ENCODE measurements at regions not wholly inside any gene's neighbourhood (a gene's known extent, or its start where the extent isn't known, plus 50 kb on each side); places are given as distances from the start of the nearest gene placed in this dataset.
"Not testable (repeated sequence)": the region's sequence is repeated elsewhere in the genome, so short reads cannot be mapped to it uniquely, and the experiment has no call there.

DNA sequence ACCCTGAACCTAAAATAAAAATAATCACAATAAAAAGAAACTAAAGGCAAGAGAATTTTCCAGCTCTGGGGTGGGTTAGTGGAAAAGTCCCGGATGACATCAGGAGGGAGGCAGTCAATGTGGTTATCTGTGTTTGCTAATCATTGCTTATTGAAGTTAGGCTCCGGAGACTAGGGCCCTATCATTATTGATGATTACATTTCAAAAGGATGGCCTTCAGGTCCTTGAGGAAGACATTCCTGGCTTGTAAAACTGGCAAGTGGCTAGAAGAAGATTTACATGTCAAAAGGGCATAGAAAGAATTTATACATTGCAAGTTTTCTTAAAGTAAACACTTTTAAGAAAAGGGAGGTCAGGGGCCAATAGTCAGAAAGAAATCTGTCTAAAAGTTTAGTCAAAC is 123.4 kb downstream of the POSTN start:
- no peak for DNase-seq (ENCODE audit: low spot score)

DNA sequence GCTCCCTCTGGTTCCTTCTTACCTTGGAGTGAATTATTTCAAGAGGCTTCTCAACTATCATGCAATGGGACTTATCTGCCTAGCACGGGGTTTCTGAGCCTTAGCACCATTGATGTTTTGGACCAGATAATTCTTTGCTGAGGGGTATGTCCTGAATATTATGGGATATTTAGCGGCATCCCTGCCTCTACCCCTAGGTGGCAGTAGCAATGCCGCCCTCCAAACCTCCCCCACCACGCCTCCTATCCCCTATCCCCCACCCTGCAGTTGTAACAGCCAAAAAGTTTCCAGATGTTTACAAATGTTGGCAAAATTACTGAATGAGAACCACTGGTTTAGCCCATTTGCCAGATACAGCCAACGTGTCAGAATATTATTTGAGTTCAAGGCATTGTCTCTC is 125.5 kb downstream of the POSTN start:
- DNase-seq (ENCODE audit: low spot score), result no peak

DNA sequence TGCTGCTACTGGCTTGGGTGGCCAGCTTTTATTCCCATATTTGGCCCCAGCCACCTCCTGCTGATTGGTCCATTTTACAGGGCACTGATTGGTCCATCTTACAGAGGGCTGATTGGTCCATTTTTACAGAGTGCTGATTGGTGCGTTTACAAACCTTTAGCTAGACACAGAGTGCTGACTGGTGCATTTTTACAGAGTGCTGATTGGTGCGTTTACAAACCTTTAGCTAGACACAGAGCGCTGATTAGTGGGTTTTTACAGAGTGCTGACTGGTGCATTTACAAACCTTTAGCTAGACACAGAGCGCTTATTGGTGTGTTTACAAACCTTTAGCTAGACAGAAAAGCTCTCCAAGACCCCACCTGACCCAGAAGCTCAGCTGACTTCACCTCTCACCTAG is 126.3 kb downstream of the POSTN start:
- not testable (repeated sequence) for DNase-seq (ENCODE audit: low spot score)

DNA sequence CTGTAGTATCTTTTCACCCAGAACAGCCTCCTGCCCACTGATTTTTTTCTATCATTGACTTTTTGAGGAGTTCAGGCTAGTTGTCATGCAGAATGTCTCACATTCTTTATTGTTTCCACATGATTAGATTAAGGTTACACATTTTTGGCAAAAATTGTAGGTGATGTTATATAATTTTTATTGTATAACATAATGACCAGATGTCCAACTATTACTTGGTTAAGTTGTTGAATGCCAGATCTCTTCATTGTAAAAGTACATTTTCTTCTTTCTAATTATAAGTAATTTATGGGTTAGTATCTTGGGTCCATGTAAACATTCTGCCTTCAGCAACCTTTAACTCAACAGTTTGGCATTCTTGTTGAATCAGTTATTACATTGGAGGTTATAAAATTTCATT is 138.4 kb downstream of the POSTN start:
- DNase-seq (ENCODE audit: low spot score), result no peak

DNA sequence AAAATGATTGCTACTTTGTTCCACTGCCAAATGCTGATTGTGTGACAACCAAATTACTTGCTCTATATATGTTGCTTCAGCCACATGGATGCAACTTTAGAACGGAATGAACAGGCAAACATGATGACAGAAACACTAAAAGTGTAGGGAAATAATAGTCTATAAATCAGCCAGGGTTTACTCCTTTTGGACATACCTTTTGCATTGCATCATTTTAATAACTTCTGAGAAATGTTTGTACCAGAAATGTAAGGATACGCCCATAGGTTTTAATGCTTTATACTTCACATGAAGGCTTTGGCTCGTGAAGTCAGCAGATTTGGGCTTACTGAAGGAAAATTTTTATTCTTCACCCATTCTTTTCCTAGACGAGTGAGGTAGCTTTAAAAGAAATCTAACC is 141.0 kb downstream of the POSTN start:
- DNase-seq (ENCODE audit: low spot score), result peak; percentile 64

DNA sequence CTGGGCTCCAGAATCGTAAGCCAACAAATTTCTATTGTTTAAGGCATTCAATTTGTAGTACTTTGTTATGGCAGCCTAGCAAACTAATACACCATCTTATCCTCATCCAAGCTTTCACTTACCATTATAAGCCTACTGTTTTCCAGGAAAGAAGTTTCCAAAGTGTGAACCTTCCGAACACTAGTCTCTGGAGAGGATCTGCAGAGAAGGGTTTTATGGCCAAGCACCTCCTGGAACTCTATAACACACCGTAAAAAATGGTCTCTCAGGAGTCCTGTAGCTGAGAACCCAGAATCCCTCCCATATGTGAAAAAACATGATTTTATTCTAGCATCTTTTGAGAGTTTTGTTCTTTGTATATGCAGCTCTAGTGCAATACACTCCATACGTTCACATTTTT is 142.1 kb downstream of the POSTN start:
- no peak for DNase-seq (ENCODE audit: low spot score)

DNA sequence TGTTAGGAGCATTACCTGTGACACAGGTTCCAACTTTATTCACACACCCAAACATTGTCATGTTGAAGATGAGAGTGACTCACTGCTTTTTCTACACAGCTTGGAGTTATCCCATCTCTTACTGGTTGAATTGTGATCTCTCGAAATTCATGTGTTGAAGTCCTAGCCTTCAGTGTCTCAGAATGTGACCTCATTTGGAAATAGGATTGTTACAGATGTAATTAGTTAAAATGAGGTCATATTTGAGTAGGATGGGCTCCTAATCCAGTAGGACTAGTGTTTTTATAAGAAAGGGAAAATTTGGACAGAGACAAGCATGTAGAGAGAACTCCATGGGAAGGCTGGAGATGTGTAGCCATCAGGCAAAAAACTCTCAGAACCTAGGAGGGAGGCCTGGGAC is 142.5 kb downstream of the POSTN start:
- no peak for DNase-seq (ENCODE audit: low spot score)

DNA sequence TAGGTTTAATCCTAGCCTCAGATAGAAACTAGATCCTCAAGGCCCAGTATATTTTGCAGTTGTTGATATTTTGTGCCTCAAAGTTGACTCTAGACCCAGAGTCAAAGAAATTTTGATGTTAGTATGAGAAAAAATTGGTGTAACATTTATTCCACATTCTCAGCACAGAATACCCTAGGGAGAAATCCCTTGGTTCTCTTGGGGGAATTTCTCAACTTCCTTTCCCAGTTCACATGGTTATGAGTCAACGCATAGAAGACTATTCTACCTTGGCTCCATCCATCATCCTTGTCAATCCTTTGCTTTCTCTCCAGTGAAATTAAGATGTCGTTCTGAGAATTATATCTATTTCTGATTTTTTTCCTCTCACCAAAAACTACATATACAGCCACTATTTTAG is 145.3 kb downstream of the POSTN start:
- DNase-seq (ENCODE audit: low spot score), result no peak

DNA sequence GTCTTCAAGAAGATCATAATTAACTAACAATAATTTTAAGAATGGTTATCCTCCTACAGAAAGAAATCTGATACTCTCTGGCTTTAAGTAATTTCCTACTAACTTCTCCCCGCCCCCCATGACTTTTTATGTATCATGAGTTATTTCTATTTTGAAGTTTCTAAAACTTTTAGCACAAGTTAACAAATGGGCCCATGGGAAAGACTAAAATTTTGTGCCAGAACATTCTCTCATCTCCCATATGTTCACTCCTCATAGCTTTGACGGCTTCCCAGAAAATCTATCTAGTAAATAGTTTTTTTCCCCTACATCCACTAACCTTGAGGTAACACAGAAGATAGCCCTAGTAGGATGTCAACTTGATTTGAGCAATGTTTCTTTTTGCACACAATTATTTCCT is 148.3 kb downstream of the POSTN start:
- no peak for DNase-seq (ENCODE audit: low spot score)

DNA sequence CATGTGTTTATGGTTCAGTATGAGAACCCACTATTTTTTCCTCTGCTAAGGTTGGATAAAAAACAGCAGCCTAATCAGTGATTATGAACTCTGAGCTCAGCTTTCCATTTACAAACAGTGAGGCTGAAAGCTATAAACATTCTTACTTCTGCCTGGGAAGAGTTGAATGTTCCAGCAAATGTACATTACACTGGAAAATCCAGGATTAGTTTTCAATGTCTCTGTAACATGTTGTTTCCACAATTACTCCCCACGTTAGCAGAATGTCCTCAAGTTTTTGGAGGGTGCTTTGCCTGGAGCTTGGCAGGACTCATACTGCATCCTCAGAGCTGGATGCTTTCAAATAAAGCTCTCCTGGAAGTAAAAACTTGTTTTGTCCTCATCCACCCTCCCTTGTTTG is 150.4 kb downstream of the POSTN start:
- DNase-seq (ENCODE audit: low spot score), result peak; percentile 94

DNA sequence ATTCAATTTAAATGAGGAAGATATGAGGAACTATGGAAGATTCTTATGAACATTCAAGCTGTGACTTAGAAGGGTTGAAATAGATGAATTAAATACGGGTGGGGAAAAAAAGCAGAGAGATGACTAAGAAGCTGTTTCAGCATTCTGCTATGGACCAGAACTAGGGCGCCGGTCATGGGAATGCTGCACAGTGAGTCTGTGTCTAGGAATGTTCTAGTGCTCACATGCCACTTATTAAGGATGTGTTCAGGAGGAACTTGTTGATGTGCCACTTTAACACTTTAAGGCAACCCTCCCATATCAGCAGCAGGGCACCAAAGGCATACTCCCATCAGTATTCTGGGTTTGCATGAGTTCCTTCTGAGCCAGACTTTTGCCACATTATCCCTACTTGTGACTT is 152.1 kb downstream of the POSTN start:
- peak; percentile 57 for DNase-seq (ENCODE audit: low spot score)

DNA sequence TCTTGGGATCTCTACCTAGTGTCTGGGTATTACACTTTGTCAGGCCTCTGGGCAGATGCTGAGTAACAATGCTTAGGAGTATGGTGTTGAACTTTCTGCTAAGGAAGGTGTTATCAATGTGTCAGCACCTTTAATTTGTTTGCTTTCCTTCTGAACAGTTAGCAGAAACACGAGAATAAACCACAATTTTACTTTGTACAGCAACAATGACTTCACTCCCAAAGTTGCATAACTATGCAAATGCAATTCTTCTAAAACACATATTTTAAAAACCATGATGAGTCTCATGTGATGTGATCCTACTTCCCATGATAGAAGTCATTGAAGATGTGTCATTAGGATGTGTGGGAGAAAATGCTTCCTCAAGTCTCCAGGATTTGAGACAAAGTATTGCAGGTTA is 155.0 kb downstream of the POSTN start:
- no peak for DNase-seq (ENCODE audit: low spot score)

DNA sequence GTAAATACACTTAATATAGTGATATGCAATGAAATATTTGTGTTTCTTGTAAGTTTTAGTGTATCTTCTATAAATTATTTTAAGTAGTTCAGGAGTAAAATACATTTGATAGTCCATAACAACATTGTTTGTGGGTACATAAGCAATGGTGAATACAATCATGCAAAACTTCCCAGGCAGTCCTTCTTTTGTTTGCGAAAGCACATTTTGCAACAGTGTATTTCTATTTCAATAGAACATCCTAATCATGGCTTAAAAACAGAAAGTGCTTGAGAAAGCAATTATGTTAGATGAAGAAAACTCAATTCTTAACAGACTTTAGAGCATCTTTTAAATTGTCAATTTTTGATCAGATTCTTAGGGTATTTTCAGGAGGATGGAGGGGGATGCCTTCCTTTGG is 155.6 kb downstream of the POSTN start:
- no peak for DNase-seq (ENCODE audit: low spot score)

DNA sequence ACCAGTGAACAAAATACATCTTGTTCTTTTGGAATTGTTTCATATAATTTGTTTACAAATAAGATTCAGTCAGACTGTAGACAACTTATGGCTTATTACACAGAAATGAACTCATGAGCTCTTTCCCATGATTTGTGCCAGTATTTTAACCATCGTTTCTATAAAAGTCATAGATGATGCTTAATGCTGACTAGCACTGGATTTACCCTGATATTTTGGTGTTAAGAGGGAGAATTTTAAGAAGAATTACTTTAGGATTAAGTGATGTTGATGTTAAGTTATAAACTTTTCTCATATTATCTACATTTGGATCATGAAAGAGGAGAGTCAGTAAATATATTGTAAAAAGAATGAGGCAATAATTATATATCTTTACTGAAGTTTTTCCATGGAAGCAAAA is 162.7 kb downstream of the POSTN start:
- no peak for DNase-seq (ENCODE audit: low spot score)

DNA sequence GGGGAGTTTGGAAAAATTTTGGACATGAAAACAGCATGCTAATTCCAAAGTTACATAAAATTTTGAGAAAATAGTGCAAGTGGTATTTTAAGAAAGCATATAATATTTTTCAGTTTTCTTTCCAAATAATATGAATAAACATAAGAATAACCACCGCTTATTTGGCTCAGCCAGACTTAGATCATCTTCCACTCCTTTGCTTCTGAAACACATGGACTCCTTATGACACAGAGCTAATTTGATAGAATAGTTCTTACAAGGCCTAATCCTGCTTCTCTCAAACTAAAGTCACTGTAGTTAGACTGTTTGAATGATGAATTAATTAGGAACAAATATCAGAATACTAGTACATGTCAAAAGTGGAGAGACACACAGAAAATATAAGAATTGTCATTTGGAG is 165.5 kb downstream of the POSTN start:
- DNase-seq (ENCODE audit: low spot score), result no peak

DNA sequence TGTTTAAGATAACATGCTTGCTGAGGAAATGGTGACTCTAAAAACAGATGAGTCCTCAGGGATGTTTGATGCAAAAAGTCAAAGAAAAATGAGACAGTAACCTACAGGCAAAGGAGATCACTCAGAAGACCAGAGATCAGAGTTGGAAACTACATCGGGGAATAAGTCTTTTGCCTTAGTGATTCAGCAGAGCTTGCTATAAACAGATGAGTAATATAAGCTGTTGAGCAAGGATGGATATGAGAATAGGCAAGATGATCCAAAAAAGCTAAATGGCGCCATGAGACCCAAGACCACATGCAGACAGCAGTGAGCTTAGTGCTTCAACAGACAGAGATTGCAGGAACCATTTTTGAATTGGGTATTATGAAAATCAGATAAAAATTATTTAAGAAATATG is 168.6 kb downstream of the POSTN start:
- peak; percentile 48 for DNase-seq (ENCODE audit: low spot score)

DNA sequence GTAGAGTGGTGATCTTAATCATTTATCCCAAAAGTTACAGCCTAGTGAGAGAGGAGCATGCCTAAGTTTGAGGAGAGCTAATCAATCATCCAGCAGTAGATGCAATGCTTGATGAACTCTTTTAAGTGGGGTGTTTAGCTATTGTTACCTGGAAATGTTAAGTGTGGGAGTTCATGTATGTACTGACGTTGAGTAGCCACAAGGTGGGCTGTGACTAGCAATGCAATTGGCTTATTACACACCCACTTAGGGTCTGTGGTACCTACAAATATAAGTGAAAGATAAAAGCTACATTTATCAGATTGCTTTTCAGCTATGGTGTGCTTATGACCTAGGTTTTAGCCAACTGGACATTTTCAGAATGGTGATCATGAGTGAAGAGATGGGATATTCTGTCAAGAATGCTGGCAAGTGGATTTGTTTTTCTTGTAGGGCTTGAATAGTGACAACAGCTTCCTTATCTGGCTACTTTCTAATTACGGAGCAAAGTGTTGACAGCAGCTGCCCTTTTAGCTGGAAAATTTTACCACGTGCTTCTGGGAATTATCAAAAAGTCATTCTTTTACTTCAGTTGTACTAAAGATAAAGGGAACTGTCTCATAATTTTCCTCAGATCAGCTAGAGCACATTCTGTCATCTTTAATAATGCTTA is 170.6 kb downstream of the POSTN start:
- no peak for DNase-seq (ENCODE audit: low spot score)

DNA sequence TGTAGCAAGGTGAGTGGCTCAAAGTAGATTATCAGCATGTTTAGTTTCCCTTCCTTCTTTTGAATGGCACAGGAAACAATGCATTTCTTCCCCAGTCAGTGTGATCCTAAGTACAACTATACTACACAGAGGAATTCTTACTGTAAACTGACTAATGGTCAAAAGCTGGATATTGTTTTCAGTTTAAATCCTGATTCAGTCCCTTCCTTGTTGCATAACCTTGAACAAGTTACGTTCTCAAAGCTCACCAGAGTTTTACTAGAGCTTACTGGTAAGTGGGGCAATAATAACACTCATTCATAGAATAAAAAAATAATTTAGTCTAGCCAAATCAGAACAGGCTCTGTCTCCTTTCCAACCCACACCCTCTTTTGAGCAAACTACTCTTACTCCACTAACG is 180.1 kb downstream of the POSTN start:
- no peak for DNase-seq (ENCODE audit: low spot score)

DNA sequence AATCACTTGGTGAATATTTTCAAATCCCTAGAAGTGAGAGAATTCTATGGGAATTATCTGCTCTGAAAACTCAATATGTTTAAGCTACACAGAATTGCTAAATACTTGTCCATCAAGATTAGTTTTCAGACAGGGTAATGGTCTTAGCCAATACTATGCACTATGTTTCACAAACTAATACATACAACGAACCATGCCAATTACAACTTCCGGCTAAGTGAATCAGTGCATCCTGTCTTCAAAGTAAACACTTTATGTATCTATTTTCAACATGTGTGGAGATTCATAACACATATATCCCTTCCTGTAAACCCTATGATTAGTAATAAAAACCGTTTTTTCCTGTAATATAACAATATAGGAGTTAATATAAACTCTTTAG is 181.5 kb downstream of the POSTN start:
- no peak for DNase-seq (ENCODE audit: low spot score)

DNA sequence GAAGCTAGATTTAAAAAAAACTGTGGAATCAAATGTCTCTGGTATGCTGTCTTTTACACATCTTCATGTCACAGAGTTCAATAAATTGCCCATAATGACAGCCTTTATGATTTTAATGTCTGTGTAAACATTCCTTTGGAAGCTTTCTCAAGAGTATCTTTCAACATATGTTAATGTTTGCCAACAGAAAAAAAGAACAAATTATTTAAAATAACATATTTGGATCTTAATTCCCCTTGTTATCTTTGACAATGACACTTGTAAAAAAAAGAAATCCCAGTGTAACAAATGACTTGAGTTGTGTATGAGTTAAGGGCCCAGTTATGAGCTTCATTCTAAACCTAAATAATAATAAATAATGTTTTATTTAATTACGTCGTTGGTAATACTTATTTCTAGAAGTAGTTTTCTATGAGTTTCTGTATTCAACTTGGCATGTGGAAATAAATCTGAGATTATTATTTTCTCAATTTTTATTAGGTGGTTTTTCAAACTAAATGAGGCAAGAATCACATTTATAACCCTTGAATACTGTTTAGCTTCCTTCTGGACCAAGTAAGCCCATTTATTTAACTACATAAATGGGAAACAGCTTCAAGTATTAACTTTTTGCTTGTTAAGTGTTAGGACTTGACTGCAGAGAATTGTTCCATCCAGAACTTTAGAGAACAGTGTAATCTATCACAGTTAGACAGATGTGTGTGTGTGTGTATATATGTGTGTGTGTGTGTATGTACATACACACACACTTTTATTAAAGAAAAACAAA is 182.1 kb downstream of the POSTN start:
- DNase-seq (ENCODE audit: low spot score), result no peak

DNA sequence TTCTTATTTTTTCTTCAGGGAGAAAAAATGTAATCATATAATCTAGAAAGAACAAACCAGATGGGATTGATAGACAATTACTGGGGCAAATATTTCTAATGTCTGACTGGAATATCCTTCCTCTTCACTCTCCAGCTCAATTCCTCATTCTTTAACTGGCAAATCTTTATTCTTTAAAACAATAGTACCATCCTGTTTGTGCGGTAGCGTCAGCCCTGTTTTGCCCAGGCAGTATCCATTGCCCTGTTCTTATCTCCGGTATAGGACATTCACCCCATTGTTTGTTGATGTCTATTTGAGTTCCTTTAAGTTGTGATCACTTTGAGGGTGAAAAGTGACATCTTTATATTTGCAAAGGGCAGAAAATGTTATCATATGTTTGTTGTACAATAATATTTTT is 185.4 kb downstream of the POSTN start:
- DNase-seq (ENCODE audit: low spot score), result no peak

DNA sequence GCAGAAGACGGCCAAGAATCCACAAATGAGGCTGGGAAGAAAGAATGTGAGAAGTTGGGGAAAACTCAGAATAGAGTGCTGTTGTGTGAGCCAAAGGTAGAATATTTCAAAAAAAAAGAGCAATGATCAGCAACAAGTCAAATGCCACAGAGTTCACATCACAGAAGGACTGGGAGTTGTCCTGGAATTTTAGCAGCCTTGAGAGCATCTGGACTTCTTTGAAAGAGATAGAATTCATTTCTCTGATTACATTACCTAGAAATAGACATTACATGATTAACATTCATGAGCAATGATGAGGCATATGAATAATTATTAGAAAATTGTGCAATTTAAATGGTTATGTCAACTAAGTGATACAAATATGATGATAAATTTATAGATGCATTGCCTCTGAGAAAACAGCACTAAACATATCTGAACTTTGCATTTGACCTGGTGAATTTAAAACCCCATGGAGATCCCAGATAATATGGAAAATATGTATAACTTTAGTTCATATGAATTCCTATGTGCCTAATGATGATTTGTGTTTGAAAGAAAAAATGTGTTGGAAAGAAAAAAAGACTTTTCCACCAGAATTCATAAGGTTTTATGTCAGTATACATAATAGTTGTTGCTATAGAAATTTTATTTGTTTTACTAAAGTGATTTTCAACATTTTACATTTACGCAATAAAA is 186.2 kb downstream of the POSTN start:
- DNase-seq (ENCODE audit: low spot score), result peak; percentile 65

DNA sequence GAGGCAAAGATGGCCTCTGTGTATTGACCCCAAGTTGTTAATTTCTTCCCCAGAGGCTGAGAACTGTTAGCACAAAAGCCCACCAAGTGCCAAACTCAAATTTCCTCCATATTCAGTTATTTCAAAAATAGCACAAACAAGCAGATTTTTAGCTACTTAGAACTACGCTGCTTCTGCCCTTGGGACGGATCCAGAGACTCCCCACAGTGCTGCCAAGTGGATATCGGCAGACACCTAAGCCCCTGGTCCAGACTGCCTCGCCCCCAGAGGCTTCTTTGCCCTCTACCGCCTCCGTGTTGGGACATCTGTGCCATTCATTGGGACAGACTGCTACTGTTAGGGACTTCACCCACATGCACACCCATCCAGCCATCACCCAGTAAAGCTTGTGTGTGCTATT is 188.3 kb downstream of the POSTN start:
- no peak for DNase-seq (ENCODE audit: low spot score)

Data from umbilical cord (tissue), 1 donor.